SK-N-SH (cell line): ENCODE measurements at regions not wholly inside any gene's neighbourhood (a gene's known extent, or its start where the extent isn't known, plus 50 kb on each side); places are given as distances from the start of the nearest gene placed in this dataset.

Experiments
- CTCF ChIA-PET: fragments of 300-600, 350-600 bp; formaldehyde crosslinking; extraction: SDS; loops from one replicate; lab custom pipeline; 2021; lab: Yijun Ruan, JAX
- POLR2A ChIA-PET: fragments of 350-600 bp; sonication (Branson Sonifier 250); formaldehyde crosslinking; extraction: SDS; loops from one replicate; lab custom pipeline; 2020; ENCODE audit warnings: antibody characterized with exemption, inconsistent platforms; lab: Yijun Ruan, JAX
- DNase-seq: peaks from one replicate; pipeline ENCODE4 v3.0.0; 2012
- H2AFZ ChIP-seq: fragments of 200-600 bp; sonication (generic); 2 replicates; pipeline ENCODE4 v1.8.1; 2016; ENCODE audit warnings: antibody characterized with exemption, mild to moderate bottlenecking, low read depth
- H3F3A ChIP-seq: fragments of 200-600 bp; sonication (generic); replicated peaks from 2 replicates; pipeline ENCODE3; 2016; ENCODE audit warnings: antibody characterized with exemption, mild to moderate bottlenecking; ENCODE audit not compliant: insufficient read depth
- H3K27ac ChIP-seq, 2 experiments: fragments of 200-500 bp in 1 of 2; fragments of 200-600 bp in 1 of 2; sonication (Bioruptor generic) in 1 of 2; sonication (generic), shearing (Covaris generic) in 1 of 2; 2 replicates each; pipeline versions ENCODE4 v1.5.1 to v1.6.1; 2014 to 2016; ENCODE audit warnings: low read depth in 2 of 2, inconsistent platforms in 1 of 2, low read length in 1 of 2, mild to moderate bottlenecking in 1 of 2, mixed read lengths in 1 of 2
- H3K27me3 ChIP-seq: fragments of 200-600 bp; sonication (generic), shearing (Covaris generic); 2 replicates; pipeline ENCODE4 v1.6.1; 2016; ENCODE audit warnings: mixed run types; ENCODE audit not compliant: insufficient read depth
- H3K36me3 ChIP-seq, 2 experiments: fragments of 200-500 bp in 1 of 2; fragments of 200-600 bp in 1 of 2; sonication (Bioruptor generic) in 1 of 2; sonication (generic) in 1 of 2; replicated peaks in 1 of 2; 2 replicates each; pipeline versions ENCODE3 to v1.5.1; 2014 to 2016; ENCODE audit warnings: low read length in 1 of 2, mild to moderate bottlenecking in 1 of 2; ENCODE audit not compliant: insufficient read depth in 2 of 2, control insufficient read depth in 1 of 2
- H3K4me1 ChIP-seq, 2 experiments: fragments of 200-500 bp in 1 of 2; fragments of 200-600 bp in 1 of 2; sonication (Bioruptor generic) in 1 of 2; sonication (generic), shearing (Covaris generic) in 1 of 2; 2 replicates each; pipeline versions ENCODE4 v1.5.1 to v1.6.1; 2014 to 2016; ENCODE audit warnings: low read depth in 1 of 2, low read length in 1 of 2, mixed run types in 1 of 2; ENCODE audit not compliant: insufficient read depth in 2 of 2, control insufficient read depth in 1 of 2
- H3K4me2 ChIP-seq: fragments of 200-600 bp; sonication (generic), shearing (Covaris generic); 2 replicates; pipeline ENCODE4 v1.6.1; 2017; ENCODE audit warnings: mixed run types
- H3K4me3 ChIP-seq, 2 experiments: fragments of 200-500 bp in 1 of 2; fragments of 200-600 bp in 1 of 2; sonication (Bioruptor generic) in 1 of 2; sonication (generic), shearing (Covaris generic) in 1 of 2; 2 replicates each; pipeline versions ENCODE4 v1.5.1 to v1.8.1; 2014 to 2016; ENCODE audit warnings: low read depth in 2 of 2, inconsistent platforms in 1 of 2, low read length in 1 of 2, mild to moderate bottlenecking in 1 of 2, mixed read lengths in 1 of 2, moderate library complexity in 1 of 2
- H3K79me2 ChIP-seq: fragments of 200-600 bp; sonication (generic); 2 replicates; pipeline ENCODE4 v1.8.1; 2017; ENCODE audit warnings: mild to moderate bottlenecking; ENCODE audit not compliant: insufficient read depth
- H3K9ac ChIP-seq: fragments of 200-600 bp; sonication (generic); 2 replicates; pipeline ENCODE4 v1.6.1; 2017; ENCODE audit warnings: mixed run types
- H3K9me2 ChIP-seq: fragments of 200-600 bp; sonication (generic); 2 replicates; pipeline ENCODE4 v1.6.1; 2017; ENCODE audit warnings: mixed run types
- H3K9me3 ChIP-seq: fragments of 200-600 bp; sonication (generic); 2 replicates; pipeline ENCODE4 v1.6.1; 2017; ENCODE audit warnings: mixed run types, mild to moderate bottlenecking, moderate library complexity
- H4K20me1 ChIP-seq: fragments of 200-600 bp; sonication (generic); 2 replicates; pipeline ENCODE4 v1.6.1; 2017; ENCODE audit warnings: mild to moderate bottlenecking, mixed run types; ENCODE audit not compliant: insufficient read depth
- EP300 ChIP-seq, 2 experiments: IDR thresholded peaks; 2 replicates each; pipeline versions ENCODE4 v1.4.0 to v1.6.1; 2012; ENCODE audit warnings: borderline replicate concordance in 1 of 2, low read depth in 1 of 2, low read length in 1 of 2
- EZH2phosphoT487 ChIP-seq: fragments of 200-600 bp; sonication (generic); IDR thresholded peaks from 2 replicates; pipeline ENCODE4 v1.6.1; 2017; ENCODE audit warnings: low read depth, mixed run types, mild to moderate bottlenecking, antibody characterized with exemption, moderate library complexity, borderline replicate concordance
- FOXJ3 ChIP-seq: sonication (generic); formaldehyde crosslinking; IDR thresholded peaks from 2 replicates; pipeline ENCODE4 v1.5.1; 2020; ENCODE audit warnings: mild to moderate bottlenecking, missing genetic modification reagents
- GATA2 ChIP-seq: sonication (generic); formaldehyde crosslinking; IDR thresholded peaks from 2 replicates; pipeline ENCODE4 v1.5.0; 2020; ENCODE audit warnings: mild to moderate bottlenecking, missing genetic modification reagents
- MEF2A ChIP-seq: IDR thresholded peaks from 2 replicates; pipeline ENCODE4 v1.4.0; 2012; ENCODE audit warnings: low read depth, borderline replicate concordance
- NFIC ChIP-seq: IDR thresholded peaks from 2 replicates; pipeline ENCODE4 v1.4.0; 2012; ENCODE audit warnings: borderline replicate concordance
- RCOR1 ChIP-seq: fragments of 150-350 bp; IDR thresholded peaks from 2 replicates; pipeline ENCODE4 v1.6.1; 2017; ENCODE audit warnings: antibody characterized with exemption, low read length
- RFX5 ChIP-seq: IDR thresholded peaks from 2 replicates; pipeline ENCODE4 v1.6.1; 2012; ENCODE audit warnings: mild to moderate bottlenecking, improper control_type of control experiment, low read length
- SMC3 ChIP-seq: IDR thresholded peaks from 2 replicates; pipeline ENCODE4 v1.6.1; 2012; ENCODE audit warnings: low read depth, low read length, improper control_type of control experiment
- TCF12 ChIP-seq: IDR thresholded peaks from 2 replicates; pipeline ENCODE4 v1.4.0; 2012
- YY1 ChIP-seq: IDR thresholded peaks from 2 replicates; pipeline ENCODE4 v1.4.0; 2012; ENCODE audit warnings: low read depth, mild to moderate bottlenecking
- ZBTB33 ChIP-seq: IDR thresholded peaks from 2 replicates; pipeline ENCODE4 v1.4.0; 2012; ENCODE audit warnings: low read depth, borderline replicate concordance
- WGBS: methylation state at CpG from one replicate; pipeline ENCODE4 v1.1.6; 2017; ENCODE audit warnings: low lambda C conversion rate; 5-methylcytosine and 5-hydroxymethylcytosine counted together
- TF ChIP-seq, protein P1 (sequence below): IDR thresholded peaks from 2 replicates; pipeline ENCODE4 v1.4.0; 2012; ENCODE audit warnings: low read depth, borderline replicate concordance
- TF ChIP-seq, protein P2 (sequence below): fragments of 150-350 bp; IDR thresholded peaks from 2 replicates; pipeline ENCODE4 v1.6.1; 2016; ENCODE audit warnings: mild to moderate bottlenecking, low read depth, low read length
- TF ChIP-seq, protein P3 (sequence below): fragments of 150-350 bp; IDR thresholded peaks from 2 replicates; pipeline ENCODE4 v1.6.1; 2017; ENCODE audit warnings: antibody characterized with exemption, low read length, low read depth, borderline replicate concordance
- TF ChIP-seq, protein P4 (sequence below): IDR thresholded peaks from 2 replicates; pipeline ENCODE4 v1.6.1; 2012; ENCODE audit warnings: mild to moderate bottlenecking, low read depth, low read length, moderate library complexity

- Histone ChIP-seq H3K36me3 (no peaks in the 10 kb centered on the region), H3K4me1 (no peaks in the 10 kb centered on the region), H3F3A (no peaks in the 10 kb centered on the region), H3K9me2 (no peaks in the 10 kb centered on the region), H2AFZ (no peak overlapping the region), H3K4me2 (no peak overlapping the region), H3K9ac (no peak overlapping the region), H3K27ac (no peak overlapping the region), H3K4me3 (no peak overlapping the region), H3K27me3 (no peaks in the 10 kb centered on the region)
- WGBS = 72% methylated on average over 6 of the region's 6 CpGs
- ChIA-PET CTCF (no interaction called here), POLR2A (interaction anchor here (0.7 kb wide), 1 partner anchor 1106 kb away, joined by 3 read pairs; no protein-coding TSS in a partner anchor)
- TF ChIP-seq, protein P1, sequence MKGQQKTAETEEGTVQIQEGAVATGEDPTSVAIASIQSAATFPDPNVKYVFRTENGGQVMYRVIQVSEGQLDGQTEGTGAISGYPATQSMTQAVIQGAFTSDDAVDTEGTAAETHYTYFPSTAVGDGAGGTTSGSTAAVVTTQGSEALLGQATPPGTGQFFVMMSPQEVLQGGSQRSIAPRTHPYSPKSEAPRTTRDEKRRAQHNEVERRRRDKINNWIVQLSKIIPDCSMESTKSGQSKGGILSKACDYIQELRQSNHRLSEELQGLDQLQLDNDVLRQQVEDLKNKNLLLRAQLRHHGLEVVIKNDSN = no peak
- TF ChIP-seq TCF12 = no peak
- TF ChIP-seq, protein P2, sequence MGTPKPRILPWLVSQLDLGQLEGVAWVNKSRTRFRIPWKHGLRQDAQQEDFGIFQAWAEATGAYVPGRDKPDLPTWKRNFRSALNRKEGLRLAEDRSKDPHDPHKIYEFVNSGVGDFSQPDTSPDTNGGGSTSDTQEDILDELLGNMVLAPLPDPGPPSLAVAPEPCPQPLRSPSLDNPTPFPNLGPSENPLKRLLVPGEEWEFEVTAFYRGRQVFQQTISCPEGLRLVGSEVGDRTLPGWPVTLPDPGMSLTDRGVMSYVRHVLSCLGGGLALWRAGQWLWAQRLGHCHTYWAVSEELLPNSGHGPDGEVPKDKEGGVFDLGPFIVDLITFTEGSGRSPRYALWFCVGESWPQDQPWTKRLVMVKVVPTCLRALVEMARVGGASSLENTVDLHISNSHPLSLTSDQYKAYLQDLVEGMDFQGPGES = no peak
- no peak for TF ChIP-seq YY1
- no peak for TF ChIP-seq EZH2phosphoT487
- TF ChIP-seq, protein P3, sequence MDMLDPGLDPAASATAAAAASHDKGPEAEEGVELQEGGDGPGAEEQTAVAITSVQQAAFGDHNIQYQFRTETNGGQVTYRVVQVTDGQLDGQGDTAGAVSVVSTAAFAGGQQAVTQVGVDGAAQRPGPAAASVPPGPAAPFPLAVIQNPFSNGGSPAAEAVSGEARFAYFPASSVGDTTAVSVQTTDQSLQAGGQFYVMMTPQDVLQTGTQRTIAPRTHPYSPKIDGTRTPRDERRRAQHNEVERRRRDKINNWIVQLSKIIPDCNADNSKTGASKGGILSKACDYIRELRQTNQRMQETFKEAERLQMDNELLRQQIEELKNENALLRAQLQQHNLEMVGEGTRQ = no peak
- TF ChIP-seq, all 33 proteins: peak for 0
- no peaks in the 10 kb centered on the region for H4K20me1 ChIP-seq
- 0 out of 2 replicates have a peak, but pooled peaks cover 3% of the 10 kb centered on the region for H3K9me3 ChIP-seq
- no peak for DNase-seq
- no peaks in the 10 kb centered on the region for H3K79me2 ChIP-seq
Observed at GRCh38 chr9:13651969-13652663, 372.6 kb upstream of the MPDZ start.

- H3K4me3 ChIP-seq = no peak overlapping the region
- H3K9me2 ChIP-seq = no peaks in the 10 kb centered on the region
- DNase-seq = no peak
- no peaks in the 10 kb centered on the region for H3K27me3 ChIP-seq
- no peaks in the 10 kb centered on the region; a peak in 1 of 4 replicates for H3K4me1 ChIP-seq
- no peak overlapping the region for H2AFZ ChIP-seq
- no peaks in the 10 kb centered on the region for H3K79me2 ChIP-seq
- WGBS = 87% methylated on average over 8 of the region's 8 CpGs
- H3K9me3 ChIP-seq = 0 out of 2 replicates have a peak, but pooled peaks cover 3% of the 10 kb centered on the region
- ChIA-PET POLR2A (interaction anchor here (0.7 kb wide), 1 partner anchor 1107 kb away, joined by 3 read pairs; no protein-coding TSS in a partner anchor), CTCF (no interaction called here)
- no peaks in the 10 kb centered on the region for H3K36me3 ChIP-seq
- H3K4me2 ChIP-seq = no peak overlapping the region
- no peaks in the 10 kb centered on the region for H3F3A ChIP-seq
- no peak overlapping the region for H3K9ac ChIP-seq
- H4K20me1 ChIP-seq = no peaks in the 10 kb centered on the region
- no peak overlapping the region for H3K27ac ChIP-seq
- no peak for TF ChIP-seq NFIC
- TF ChIP-seq SMC3 = no peak
- no peak for TF ChIP-seq RFX5
- TF ChIP-seq FOXJ3 (CRISPR knock-in tag) = no peak
- no peak for TF ChIP-seq ZBTB33
- no peak for TF ChIP-seq EZH2phosphoT487
- no peak for TF ChIP-seq EP300 (IDR thresholded peaks at IDR 0.05; ENCODE audit: borderline replicate concordance in 1 of 2, low read depth in 1 of 2, low read length in 1 of 2)
- no peak for TF ChIP-seq TCF12
- no peak for TF ChIP-seq GATA2 (CRISPR knock-in tag)
- TF ChIP-seq MEF2A = no peak
- TF ChIP-seq, protein P2 = no peak
- TF ChIP-seq, protein P4, sequence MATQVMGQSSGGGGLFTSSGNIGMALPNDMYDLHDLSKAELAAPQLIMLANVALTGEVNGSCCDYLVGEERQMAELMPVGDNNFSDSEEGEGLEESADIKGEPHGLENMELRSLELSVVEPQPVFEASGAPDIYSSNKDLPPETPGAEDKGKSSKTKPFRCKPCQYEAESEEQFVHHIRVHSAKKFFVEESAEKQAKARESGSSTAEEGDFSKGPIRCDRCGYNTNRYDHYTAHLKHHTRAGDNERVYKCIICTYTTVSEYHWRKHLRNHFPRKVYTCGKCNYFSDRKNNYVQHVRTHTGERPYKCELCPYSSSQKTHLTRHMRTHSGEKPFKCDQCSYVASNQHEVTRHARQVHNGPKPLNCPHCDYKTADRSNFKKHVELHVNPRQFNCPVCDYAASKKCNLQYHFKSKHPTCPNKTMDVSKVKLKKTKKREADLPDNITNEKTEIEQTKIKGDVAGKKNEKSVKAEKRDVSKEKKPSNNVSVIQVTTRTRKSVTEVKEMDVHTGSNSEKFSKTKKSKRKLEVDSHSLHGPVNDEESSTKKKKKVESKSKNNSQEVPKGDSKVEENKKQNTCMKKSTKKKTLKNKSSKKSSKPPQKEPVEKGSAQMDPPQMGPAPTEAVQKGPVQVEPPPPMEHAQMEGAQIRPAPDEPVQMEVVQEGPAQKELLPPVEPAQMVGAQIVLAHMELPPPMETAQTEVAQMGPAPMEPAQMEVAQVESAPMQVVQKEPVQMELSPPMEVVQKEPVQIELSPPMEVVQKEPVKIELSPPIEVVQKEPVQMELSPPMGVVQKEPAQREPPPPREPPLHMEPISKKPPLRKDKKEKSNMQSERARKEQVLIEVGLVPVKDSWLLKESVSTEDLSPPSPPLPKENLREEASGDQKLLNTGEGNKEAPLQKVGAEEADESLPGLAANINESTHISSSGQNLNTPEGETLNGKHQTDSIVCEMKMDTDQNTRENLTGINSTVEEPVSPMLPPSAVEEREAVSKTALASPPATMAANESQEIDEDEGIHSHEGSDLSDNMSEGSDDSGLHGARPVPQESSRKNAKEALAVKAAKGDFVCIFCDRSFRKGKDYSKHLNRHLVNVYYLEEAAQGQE = no peak
- no peak for TF ChIP-seq RCOR1
Observed at GRCh38 chr9:13651526-13651925, 372.0 kb upstream of the MPDZ start.
